DOHH2 (cell line): ENCODE measurements at regions not wholly inside any gene's neighbourhood (a gene's known extent, or its start where the extent isn't known, plus 50 kb on each side); places are given as distances from the start of the nearest gene placed in this dataset.

Experiments
- EZH2phosphoT487 ChIP-seq: fragments of 200-600 bp; sonication (generic); IDR thresholded peaks from 2 replicates; pipeline ENCODE4 v1.6.1; 2017; ENCODE audit warnings: borderline replicate concordance, mild to moderate bottlenecking, antibody characterized with exemption, low read length, moderate library complexity, mixed read lengths
- TF ChIP-seq, protein P1 (sequence below): fragments of 200-600 bp; sonication (generic); IDR thresholded peaks from one replicate; pipeline ENCODE4 v1.5.1; 2014; ENCODE audit warnings: antibody characterized with exemption, mild to moderate bottlenecking, low read depth, low read length; ENCODE audit not compliant: poor library complexity, severe bottlenecking

DNA sequence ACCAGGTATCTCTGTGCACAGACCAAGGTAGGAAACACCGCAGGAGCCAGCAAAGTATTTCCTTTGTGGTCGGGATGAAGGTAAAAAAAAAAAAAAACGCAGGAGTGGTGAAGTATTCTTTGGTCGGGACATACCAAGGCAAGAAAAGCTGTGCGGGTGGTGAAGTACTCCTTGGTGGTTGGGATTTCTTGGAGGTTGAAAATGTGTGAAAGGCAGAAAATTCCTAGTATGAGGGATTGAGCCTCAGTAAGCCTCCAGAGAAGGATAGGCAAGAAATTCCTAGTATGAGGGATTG is 802.6 kb downstream of the PLA2G4A start:
- TF ChIP-seq, protein P1, sequence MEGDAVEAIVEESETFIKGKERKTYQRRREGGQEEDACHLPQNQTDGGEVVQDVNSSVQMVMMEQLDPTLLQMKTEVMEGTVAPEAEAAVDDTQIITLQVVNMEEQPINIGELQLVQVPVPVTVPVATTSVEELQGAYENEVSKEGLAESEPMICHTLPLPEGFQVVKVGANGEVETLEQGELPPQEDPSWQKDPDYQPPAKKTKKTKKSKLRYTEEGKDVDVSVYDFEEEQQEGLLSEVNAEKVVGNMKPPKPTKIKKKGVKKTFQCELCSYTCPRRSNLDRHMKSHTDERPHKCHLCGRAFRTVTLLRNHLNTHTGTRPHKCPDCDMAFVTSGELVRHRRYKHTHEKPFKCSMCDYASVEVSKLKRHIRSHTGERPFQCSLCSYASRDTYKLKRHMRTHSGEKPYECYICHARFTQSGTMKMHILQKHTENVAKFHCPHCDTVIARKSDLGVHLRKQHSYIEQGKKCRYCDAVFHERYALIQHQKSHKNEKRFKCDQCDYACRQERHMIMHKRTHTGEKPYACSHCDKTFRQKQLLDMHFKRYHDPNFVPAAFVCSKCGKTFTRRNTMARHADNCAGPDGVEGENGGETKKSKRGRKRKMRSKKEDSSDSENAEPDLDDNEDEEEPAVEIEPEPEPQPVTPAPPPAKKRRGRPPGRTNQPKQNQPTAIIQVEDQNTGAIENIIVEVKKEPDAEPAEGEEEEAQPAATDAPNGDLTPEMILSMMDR = no peak
- no peak for TF ChIP-seq EZH2phosphoT487
